NCI-H345 (cell line): ENCODE measurements at regions not wholly inside any gene's neighbourhood (a gene's known extent, or its start where the extent isn't known, plus 50 kb on each side); places are given as distances from the start of the nearest gene placed in this dataset.

Experiments used
- DNase-seq: peaks from one replicate; lab custom pipeline; 2025; lab: John Stamatoyannopoulos, UW

GRCh38 chr11:33557201-33557600 lies 143.4 kb downstream of the C11orf91 start:
- DNase-seq = no peak

GRCh38 chr11:33554219-33554618 lies 146.4 kb downstream of the C11orf91 start:
- no peak for DNase-seq

GRCh38 chr11:33553486-33553885 lies 147.1 kb downstream of the C11orf91 start:
- no peak for DNase-seq

GRCh38 chr11:33552756-33553155 lies 147.9 kb downstream of the C11orf91 start:
- no peak for DNase-seq

- DNase-seq = no peak
These were observed 149.6 kb downstream of the C11orf91 start for GRCh38 chr11:33551051-33551450.

GRCh38 chr11:33549483-33549882 lies 151.1 kb downstream of the C11orf91 start:
- no peak for DNase-seq

- DNase-seq = no peak
These were observed 154.7 kb downstream of the C11orf91 start for GRCh38 chr11:33545931-33546330.

GRCh38 chr11:33544593-33545373 lies 155.8 kb downstream of the C11orf91 start:
- DNase-seq = no peak

GRCh38 chr11:33543823-33544222 lies 156.8 kb downstream of the C11orf91 start:
- no peak for DNase-seq

- peak; percentile 35 for DNase-seq
These were observed 157.7 kb downstream of the C11orf91 start for GRCh38 chr11:33542921-33543320.

- DNase-seq = no peak
These were observed 159.4 kb downstream of the C11orf91 start for GRCh38 chr11:33540946-33541915.

- DNase-seq = no peak
These were observed 160.2 kb downstream of the C11orf91 start for GRCh38 chr11:33540427-33540826.

- DNase-seq = no peak
These were observed 160.9 kb downstream of the C11orf91 start for GRCh38 chr11:33539751-33540150.

GRCh38 chr11:33538726-33539125 lies 161.9 kb downstream of the C11orf91 start:
- DNase-seq = no peak

GRCh38 chr11:33536178-33536577 lies 164.4 kb downstream of the C11orf91 start:
- DNase-seq = no peak

GRCh38 chr11:33534575-33534974 lies 166.1 kb downstream of the C11orf91 start:
- no peak for DNase-seq

- DNase-seq = no peak
These were observed 167.1 kb downstream of the C11orf91 start for GRCh38 chr11:33533386-33534052.

- DNase-seq = no peak
These were observed 167.8 kb downstream of the C11orf91 start for GRCh38 chr11:33532720-33533385.

- no peak for DNase-seq
These were observed 168.4 kb downstream of the C11orf91 start for GRCh38 chr11:33532257-33532656.

GRCh38 chr11:33531743-33532181 lies 168.9 kb downstream of the C11orf91 start:
- no peak for DNase-seq

GRCh38 chr11:33530815-33531214 lies 169.8 kb downstream of the C11orf91 start:
- no peak for DNase-seq

- DNase-seq = no peak
These were observed 171.2 kb downstream of the C11orf91 start for GRCh38 chr11:33529461-33529860.
